ENCODE measurements at regions not wholly inside any gene's neighbourhood (a gene's known extent, or its start where the extent isn't known, plus 50 kb on each side); places are given as distances from the start of the nearest gene placed in this dataset.

GRCh38 chr10:109173937-109174336 lies 749.4 kb downstream of the XPNPEP1 start:
- no peak for TF ChIP-seq CTCF (conservative IDR thresholded peaks at IDR 0.05)
- H3K27ac ChIP-seq = no peak overlapping the region

- no peak for TF ChIP-seq CTCF (conservative IDR thresholded peaks at IDR 0.05)
- no peak overlapping the region for H3K27ac ChIP-seq
Measured at GRCh38 chr10:109173121-109173520, 750.2 kb downstream of the XPNPEP1 start.

GRCh38 chr10:109166935-109167334 lies 756.4 kb downstream of the XPNPEP1 start:
- no peak for TF ChIP-seq CTCF (conservative IDR thresholded peaks at IDR 0.05)
- H3K27ac ChIP-seq = no peak overlapping the region

GRCh38 chr10:109159351-109159750 lies 764.0 kb downstream of the XPNPEP1 start:
- H3K27ac ChIP-seq = no peak overlapping the region
- no peak for TF ChIP-seq CTCF (conservative IDR thresholded peaks at IDR 0.05)

- H3K27ac ChIP-seq = no peak overlapping the region
- TF ChIP-seq CTCF (conservative IDR thresholded peaks at IDR 0.05) = no peak
Measured at GRCh38 chr10:109156396-109156795, 766.9 kb downstream of the XPNPEP1 start.

GRCh38 chr10:109149666-109150350 lies 773.5 kb downstream of the XPNPEP1 start:
- H3K27ac ChIP-seq = no peak overlapping the region
- no peak for TF ChIP-seq CTCF (conservative IDR thresholded peaks at IDR 0.05)

GRCh38 chr10:109127363-109127762 lies 795.9 kb downstream of the XPNPEP1 start:
- TF ChIP-seq CTCF (conservative IDR thresholded peaks at IDR 0.05) = no peak
- H3K27ac ChIP-seq = no peak overlapping the region

All from VCaP (cell line).